Mesenchymal stem cell (in vitro differentiated cells and primary cell): ENCODE measurements at regions not wholly inside any gene's neighbourhood (a gene's known extent, or its start where the extent isn't known, plus 50 kb on each side); places are given as distances from the start of the nearest gene placed in this dataset.
A peak's percentile ranks its signal among the peaks of the same experiment; 100 is the strongest.
"Not testable (repeated sequence)": the region's sequence is repeated elsewhere in the genome, so short reads cannot be mapped to it uniquely, and the experiment has no call there.

ENCODE experiments used
- DNase-seq: peaks from one replicate; pipeline ENCODE4 v3.0.0-alpha.2; 2013
- H2AFZ ChIP-seq: one replicate; pipeline ENCODE4 v1.6.1; 2013; ENCODE audit warnings: low read depth, mild to moderate bottlenecking, control low read depth, inconsistent platforms, low read length, moderate library complexity
- H2AK5ac ChIP-seq: 2 replicates; pipeline ENCODE4 v1.6.1; 2013; ENCODE audit warnings: low read length, moderate library complexity, mild to moderate bottlenecking, inconsistent platforms; ENCODE audit not compliant: severe bottlenecking
- H2BK120ac ChIP-seq: one replicate; pipeline ENCODE4 v1.6.1; 2013; ENCODE audit warnings: low read depth, mild to moderate bottlenecking, inconsistent platforms, low read length, moderate library complexity
- H2BK12ac ChIP-seq, 2 experiments: one replicate each; pipeline ENCODE4 v1.6.1; 2013; ENCODE audit warnings: inconsistent platforms in 2 of 2, low read length in 2 of 2, mild to moderate bottlenecking in 2 of 2, moderate library complexity in 2 of 2, control low read depth in 1 of 2
- H2BK15ac ChIP-seq: one replicate; pipeline ENCODE4 v1.6.1; 2013; ENCODE audit warnings: mild to moderate bottlenecking, low read depth, inconsistent platforms; ENCODE audit not compliant: poor library complexity, severe bottlenecking
- H2BK5ac ChIP-seq: 2 replicates; pipeline ENCODE4 v1.6.1; 2013; ENCODE audit warnings: low read depth, mild to moderate bottlenecking, low read length, control low read depth, inconsistent platforms; ENCODE audit not compliant: poor library complexity, severe bottlenecking
- H3K14ac ChIP-seq, 2 experiments: one replicate each; pipeline ENCODE4 v1.6.1; 2013; ENCODE audit warnings: inconsistent platforms in 2 of 2, low read length in 2 of 2, control low read depth in 1 of 2, mild to moderate bottlenecking in 1 of 2, moderate library complexity in 1 of 2
- H3K18ac ChIP-seq, 2 experiments: one replicate each; pipeline ENCODE4 v1.6.1; 2013; ENCODE audit warnings: inconsistent platforms in 2 of 2, low read length in 2 of 2, control low read depth in 1 of 2, low read depth in 1 of 2, mild to moderate bottlenecking in 1 of 2
- H3K23ac ChIP-seq, 2 experiments: one replicate each; pipeline ENCODE4 v1.6.1; 2013; ENCODE audit warnings: inconsistent platforms in 2 of 2, low read length in 2 of 2, mild to moderate bottlenecking in 2 of 2, moderate library complexity in 2 of 2, control low read depth in 1 of 2
- H3K27ac ChIP-seq: 2 replicates; pipeline ENCODE4 v1.5.1; 2013; ENCODE audit warnings: mild to moderate bottlenecking, moderate library complexity, low read length, control low read depth, inconsistent platforms; ENCODE audit not compliant: poor library complexity, severe bottlenecking
- H3K27me3 ChIP-seq, 2 experiments: 2 replicates each; pipeline versions ENCODE4 v1.6.1 to v1.7.0; 2013; ENCODE audit warnings: low read length in 2 of 2, mild to moderate bottlenecking in 2 of 2, moderate library complexity in 2 of 2, control low read depth in 1 of 2, inconsistent platforms in 1 of 2; ENCODE audit not compliant: control insufficient read depth in 1 of 2, insufficient read depth in 1 of 2
- H3K36me3 ChIP-seq, 2 experiments: 2 replicates each; pipeline versions ENCODE4 v1.6.1 to v1.7.0; 2013; ENCODE audit warnings: low read length in 2 of 2, control low read depth in 1 of 2, inconsistent platforms in 1 of 2, low read depth in 1 of 2, mild to moderate bottlenecking in 1 of 2; ENCODE audit not compliant: insufficient read depth in 2 of 2, control insufficient read depth in 1 of 2
- H3K4ac ChIP-seq, 2 experiments: one replicate each; pipeline ENCODE4 v1.6.1; 2013; ENCODE audit warnings: inconsistent platforms in 2 of 2, low read length in 2 of 2, mild to moderate bottlenecking in 2 of 2, moderate library complexity in 2 of 2, control low read depth in 1 of 2, low read depth in 1 of 2
- H3K4me1 ChIP-seq: 2 replicates; pipeline ENCODE4 v1.6.1; 2013; ENCODE audit warnings: low read depth, low read length, control low read depth; ENCODE audit not compliant: control insufficient read depth, insufficient read depth
- H3K4me2 ChIP-seq: 2 replicates; pipeline ENCODE4 v1.6.1; 2013; ENCODE audit warnings: low read length, mild to moderate bottlenecking, inconsistent platforms; ENCODE audit not compliant: poor library complexity, severe bottlenecking
- H3K4me3 ChIP-seq, 2 experiments: 2 replicates each; pipeline versions ENCODE4 v1.5.1 to v1.7.0; 2013; ENCODE audit warnings: low read length in 2 of 2, mild to moderate bottlenecking in 2 of 2, control low read depth in 1 of 2, low read depth in 1 of 2; ENCODE audit not compliant: insufficient read depth in 1 of 2
- H3K79me1 ChIP-seq: replicated peaks from 2 replicates; pipeline ENCODE4 v1.6.1; 2013; ENCODE audit warnings: mild to moderate bottlenecking, control low read depth, low read length, inconsistent platforms; ENCODE audit not compliant: poor library complexity, severe bottlenecking
- H3K9ac ChIP-seq: 2 replicates; pipeline ENCODE4 v1.7.0; 2013; ENCODE audit warnings: mild to moderate bottlenecking, low read length, moderate library complexity
- H3K9me3 ChIP-seq: 2 replicates; pipeline ENCODE4 v1.7.0; 2013; ENCODE audit warnings: mild to moderate bottlenecking, low read length; ENCODE audit not compliant: control insufficient read depth
- H4K8ac ChIP-seq: one replicate; pipeline ENCODE4 v1.6.1; 2013; ENCODE audit warnings: inconsistent platforms, mild to moderate bottlenecking, low read length, moderate library complexity
- H4K91ac ChIP-seq: one replicate; pipeline ENCODE4 v1.6.1; 2013; ENCODE audit warnings: mild to moderate bottlenecking, low read length, inconsistent platforms
- WGBS: methylation state at CpG from one replicate; pipeline ENCODE4 v1.1.7; 2013; ENCODE audit warnings: mixed read lengths; 5-methylcytosine and 5-hydroxymethylcytosine counted together

- no peak overlapping the region for H2BK12ac ChIP-seq
- no peak overlapping the region for H3K4ac ChIP-seq
- no peak overlapping the region for H2BK120ac ChIP-seq
- no peak overlapping the region for H4K8ac ChIP-seq
- H3K27ac ChIP-seq, result no peak overlapping the region
- no peak overlapping the region for H4K91ac ChIP-seq
- 73% methylated on average over 8 of the region's 8 CpGs for WGBS
- peaks cover 5 to 65% of the 10 kb centered on the region in 2 experiments for H3K27me3 ChIP-seq
- no peak overlapping the region for H3K9ac ChIP-seq
- no peak overlapping the region for H3K23ac ChIP-seq
- no peak overlapping the region for H3K18ac ChIP-seq
- H2BK15ac ChIP-seq, result no peak overlapping the region
- H3K36me3 ChIP-seq, result no peaks in the 10 kb centered on the region
- no peak overlapping the region for H2AK5ac ChIP-seq
- H3K79me1 ChIP-seq, result no peaks in the 10 kb centered on the region
- no peak overlapping the region for H3K14ac ChIP-seq
- H3K4me2 ChIP-seq, result no peak overlapping the region
- H3K9me3 ChIP-seq, result no peaks in the 10 kb centered on the region
- H3K4me1 ChIP-seq, result no peaks in the 10 kb centered on the region
- H3K4me3 ChIP-seq, result no peak overlapping the region
- no peak overlapping the region for H2BK5ac ChIP-seq
- DNase-seq, result no peak
- H2AFZ ChIP-seq, result no peak overlapping the region
These were observed 172.7 kb downstream of the PTPRU start for GRCh38 chr1:29408831-29409605.

GRCh38 chr1:29406814-29407213 lies 170.5 kb downstream of the PTPRU start:
- H3K79me1 ChIP-seq, result no peaks in the 10 kb centered on the region
- H3K9ac ChIP-seq, result no peak overlapping the region
- no peak overlapping the region for H3K18ac ChIP-seq
- no peak overlapping the region for H3K4me2 ChIP-seq
- H3K4ac ChIP-seq, result no peak overlapping the region
- H3K4me3 ChIP-seq, result no peak overlapping the region
- no peak overlapping the region for H2BK120ac ChIP-seq
- no peaks in the 10 kb centered on the region for H3K36me3 ChIP-seq
- no peak overlapping the region for H3K14ac ChIP-seq
- no peak overlapping the region for H2AK5ac ChIP-seq
- WGBS, result 70% methylated on average over 2 of the region's 2 CpGs
- H3K4me1 ChIP-seq, result no peaks in the 10 kb centered on the region
- no peak overlapping the region for H2BK15ac ChIP-seq
- DNase-seq, result no peak
- H4K91ac ChIP-seq, result no peak overlapping the region
- H3K27me3 ChIP-seq, result peaks cover 5 to 48% of the 10 kb centered on the region in 2 experiments
- H3K23ac ChIP-seq, result no peak overlapping the region
- no peak overlapping the region for H2BK12ac ChIP-seq
- H2BK5ac ChIP-seq, result no peak overlapping the region
- H2AFZ ChIP-seq, result no peak overlapping the region
- H4K8ac ChIP-seq, result no peak overlapping the region
- H3K27ac ChIP-seq, result no peak overlapping the region
- no peaks in the 10 kb centered on the region for H3K9me3 ChIP-seq

- H3K36me3 ChIP-seq, H3K23ac ChIP-seq, H3K18ac ChIP-seq, H2BK12ac ChIP-seq, H3K14ac ChIP-seq, H3K27me3 ChIP-seq, H3K4me3 ChIP-seq, H2BK5ac ChIP-seq, H3K79me1 ChIP-seq, H3K27ac ChIP-seq, H3K4me1 ChIP-seq, DNase-seq, H3K4me2 ChIP-seq, H2AFZ ChIP-seq, H3K9me3 ChIP-seq, H4K91ac ChIP-seq, H2BK15ac ChIP-seq, H4K8ac ChIP-seq, H2BK120ac ChIP-seq, H2AK5ac ChIP-seq, H3K9ac ChIP-seq, H3K4ac ChIP-seq: not testable (repeated sequence)
These were observed 163.9 kb downstream of the PTPRU start for GRCh38 chr1:29400203-29400602.

DNA sequence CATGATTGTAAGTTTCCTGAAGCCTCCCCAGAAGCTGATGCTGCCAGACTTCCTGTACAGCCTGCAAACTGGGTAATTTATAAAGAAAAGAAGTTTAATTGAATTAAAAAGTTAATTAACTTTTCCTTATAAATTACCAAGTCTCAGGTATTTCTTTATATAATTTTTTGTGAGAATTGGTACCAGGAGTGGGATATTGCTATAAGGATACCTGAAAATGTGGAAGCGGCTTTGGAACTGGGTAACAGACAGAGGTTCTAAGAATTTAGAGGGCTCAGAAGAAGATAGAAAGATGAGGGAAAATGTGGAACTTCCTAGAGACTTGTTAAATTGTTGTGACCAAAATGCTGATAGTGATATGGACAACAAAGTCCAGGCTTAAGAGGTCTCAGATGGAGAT lies 163.1 kb downstream of the PTPRU start:
- Histone ChIP-seq H2BK120ac (no peak overlapping the region), H3K27me3 (peaks cover 0 to 4% of the 10 kb centered on the region in 2 experiments), H3K9ac (no peak overlapping the region), H2BK5ac (no peak overlapping the region), H3K18ac (no peak overlapping the region), H3K4me3 (peak overlapping the region in 1 of 2 experiments; percentile 11), H3K27ac (no peak overlapping the region), H3K79me1 (no peaks in the 10 kb centered on the region), H3K9me3 (peaks cover 9% of the 10 kb centered on the region), H3K4me1 (no peaks in the 10 kb centered on the region), H3K4ac (no peak overlapping the region), H2AFZ (no peak overlapping the region), H2BK15ac (no peak overlapping the region), H3K36me3 (no peaks in the 10 kb centered on the region), H4K8ac (no peak overlapping the region), H3K14ac (no peak overlapping the region), H2BK12ac (no peak overlapping the region), H2AK5ac (no peak overlapping the region), H4K91ac (no peak overlapping the region), H3K4me2 (no peak overlapping the region), H3K23ac (no peak overlapping the region)
- DNase-seq, result no peak
- 97% methylated on average over 1 of the region's 1 CpG for WGBS
